Stimulated activated CD8-positive, alpha-beta memory T cell treated with anti-CD3 and anti-CD28 coated beads, Interleukin-4, amount 100 ng/mL, for 4 hours (primary cell): ENCODE measurements at regions not wholly inside any gene's neighbourhood (a gene's known extent, or its start where the extent isn't known, plus 50 kb on each side); places are given as distances from the start of the nearest gene placed in this dataset.

Experiments
- DNase-seq, 2 donors: peaks; one replicate each; pipeline ENCODE4 v3.0.0-alpha.2; 2020; ENCODE audit warnings: low read depth in 2 of 2, low spot score in 1 of 2

DNA sequence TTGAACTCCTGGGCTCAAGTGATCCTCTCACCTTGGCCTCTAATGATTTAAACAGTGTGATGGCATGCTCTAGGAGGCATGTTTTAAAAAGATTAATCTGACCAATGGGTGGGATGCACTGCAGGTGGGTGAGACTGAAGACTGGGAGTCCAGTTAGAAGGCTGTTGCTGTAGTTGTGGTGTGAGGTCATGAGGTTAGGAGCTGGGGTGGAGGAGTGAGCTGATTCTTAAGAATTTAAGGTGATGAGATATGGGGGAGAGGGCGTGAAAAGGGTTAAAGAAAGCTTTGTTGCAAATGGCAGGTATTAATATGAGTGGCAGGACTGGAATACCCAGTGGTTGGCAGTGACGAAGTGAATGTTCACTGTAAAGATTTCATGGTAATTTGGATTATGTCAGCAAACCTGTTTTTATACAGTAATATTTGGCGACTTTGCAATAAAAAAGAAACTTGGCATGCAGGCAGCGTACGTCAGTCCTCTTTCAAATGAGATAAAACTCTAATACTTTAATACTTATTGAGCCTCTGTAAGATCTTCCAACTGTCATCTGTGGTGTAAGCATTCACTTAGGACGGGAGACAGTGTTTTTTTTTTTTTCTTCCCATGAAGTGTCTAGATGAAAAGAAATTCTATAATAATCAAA is 72.8 kb upstream of the MTPN start:
- no peak for DNase-seq

DNA sequence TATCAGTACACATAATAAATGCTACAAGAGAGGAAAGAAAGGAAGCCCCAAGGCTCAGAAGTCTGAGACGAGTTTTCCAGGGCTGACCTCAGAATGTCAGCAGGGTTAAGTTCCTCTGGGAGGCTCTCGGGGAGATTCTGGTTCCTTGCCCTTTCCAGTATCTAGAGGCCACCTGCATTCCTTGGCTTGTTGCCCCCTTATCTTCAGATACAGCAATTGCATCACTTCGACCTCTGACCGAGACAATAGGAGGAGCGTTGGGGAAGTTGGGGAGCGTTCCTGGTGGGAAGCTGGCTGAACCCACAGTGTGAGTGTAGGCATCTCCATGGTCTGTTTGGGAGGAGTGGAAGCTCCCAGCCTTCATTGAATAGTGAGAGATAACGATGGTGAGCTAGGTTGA is 72.0 kb upstream of the MTPN start:
- no peak for DNase-seq

DNA sequence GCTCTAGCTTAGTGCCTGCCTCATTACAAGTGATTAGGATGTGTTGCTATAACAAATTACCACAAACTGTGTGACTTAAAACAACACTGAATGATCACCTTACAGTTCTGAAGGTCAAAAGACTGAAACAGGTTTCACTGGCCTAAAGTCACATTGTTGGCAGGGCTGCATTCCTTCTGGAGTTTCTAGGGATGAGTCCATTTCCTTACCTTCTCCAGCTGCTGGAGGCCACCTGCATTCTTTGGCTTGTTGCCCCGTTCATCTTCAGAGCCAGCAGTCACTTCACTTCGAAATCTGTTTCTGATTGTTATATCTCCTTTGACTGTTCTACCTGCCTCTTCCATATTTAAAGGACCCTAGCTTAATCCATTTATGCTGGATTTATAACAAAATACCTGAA is 69.4 kb upstream of the MTPN start:
- DNase-seq, result no peak

DNA sequence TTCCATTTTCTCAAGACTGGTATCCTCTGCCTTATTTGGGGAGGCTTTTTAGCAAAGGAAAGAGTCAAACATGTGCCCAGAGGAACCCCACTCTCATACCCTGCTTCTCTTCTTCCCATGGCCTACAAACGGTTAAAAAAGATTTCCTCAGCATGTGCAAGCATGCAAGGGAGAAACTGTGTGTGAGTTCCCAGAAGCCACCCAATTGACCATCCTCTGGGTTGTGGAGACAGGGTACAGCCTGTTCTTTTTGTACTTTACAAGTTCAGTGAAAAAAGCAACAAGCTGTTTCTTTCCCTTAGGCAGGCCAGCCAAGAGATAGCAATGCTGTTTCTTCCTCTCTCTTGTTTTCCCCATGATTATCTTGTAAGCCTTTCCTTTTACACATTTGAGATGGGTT is 68.8 kb upstream of the MTPN start:
- DNase-seq, result no peak

DNA sequence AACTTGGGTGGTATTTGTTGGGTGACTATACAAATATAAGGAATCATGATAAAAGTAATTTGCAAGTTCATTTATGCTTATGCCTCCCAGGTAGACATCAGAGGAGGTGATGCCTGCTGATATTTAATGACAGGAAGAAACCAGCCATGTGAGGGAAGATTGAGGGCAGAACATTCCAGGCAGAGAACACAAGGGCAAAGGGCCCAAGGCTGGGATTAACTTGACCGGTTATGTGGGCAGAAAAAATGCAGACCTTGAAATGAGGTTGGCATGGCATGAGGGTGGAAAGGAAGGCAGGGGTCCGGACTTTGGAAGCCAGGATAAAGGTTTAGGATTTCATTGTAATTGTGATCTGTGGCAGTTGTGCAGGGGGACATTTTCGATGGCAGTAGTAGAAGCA is 68.0 kb upstream of the MTPN start:
- DNase-seq, result no peak

DNA sequence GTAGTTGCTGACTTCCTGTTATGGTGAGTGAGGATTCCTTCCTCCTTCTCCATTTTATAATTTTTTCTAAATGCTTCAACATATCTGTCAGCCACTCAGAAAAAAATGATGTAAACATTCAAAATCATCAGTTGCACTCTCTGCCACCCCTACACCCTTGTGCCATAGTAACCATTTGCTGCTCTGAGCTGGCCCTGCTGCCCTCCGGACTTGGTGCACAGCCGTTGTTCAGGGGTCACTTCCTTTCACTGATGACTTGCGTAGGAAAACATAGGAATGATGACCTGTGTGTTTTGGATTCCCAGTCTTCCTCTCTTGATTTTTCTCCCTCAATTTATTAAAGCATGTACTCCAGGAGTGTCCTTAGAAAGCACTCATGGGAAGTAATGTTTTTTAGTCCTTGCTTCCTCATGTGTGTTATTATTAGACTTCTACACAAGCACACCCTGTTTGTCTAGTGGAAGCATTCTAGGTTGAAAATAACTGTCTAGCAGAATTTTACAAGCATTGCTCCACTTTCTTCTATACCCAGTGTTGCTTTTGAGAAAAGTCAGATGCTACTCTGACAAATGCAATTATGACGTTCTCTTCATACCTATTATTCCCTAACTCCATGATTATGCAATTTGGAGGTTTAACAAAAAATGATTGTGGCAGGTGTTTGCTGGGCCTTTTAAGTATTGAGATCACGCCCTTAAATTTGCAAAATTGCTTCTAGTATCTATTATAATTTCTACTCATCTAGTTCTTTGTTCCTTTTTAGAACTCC is 62.6 kb upstream of the MTPN start:
- no peak for DNase-seq

DNA sequence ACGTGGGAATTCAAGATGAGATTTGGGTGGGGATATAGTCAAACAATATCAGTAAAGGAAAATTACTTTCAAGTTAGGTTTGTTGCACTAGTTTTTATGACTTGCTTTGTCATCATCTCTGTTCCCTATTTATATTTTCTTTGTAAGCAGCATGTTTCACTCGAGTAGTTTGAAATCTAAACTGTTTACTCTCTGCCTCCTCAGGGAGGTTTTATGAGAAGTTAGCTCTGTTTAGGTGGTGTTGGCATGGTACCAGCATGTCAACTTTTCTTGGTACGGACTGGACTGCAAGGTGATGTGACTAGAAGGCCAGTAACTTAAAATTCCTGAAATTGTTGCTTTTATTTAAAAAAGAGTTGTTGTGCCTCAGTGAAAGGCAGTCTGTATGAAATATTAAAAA is 59.2 kb upstream of the MTPN start:
- DNase-seq, result no peak

DNA sequence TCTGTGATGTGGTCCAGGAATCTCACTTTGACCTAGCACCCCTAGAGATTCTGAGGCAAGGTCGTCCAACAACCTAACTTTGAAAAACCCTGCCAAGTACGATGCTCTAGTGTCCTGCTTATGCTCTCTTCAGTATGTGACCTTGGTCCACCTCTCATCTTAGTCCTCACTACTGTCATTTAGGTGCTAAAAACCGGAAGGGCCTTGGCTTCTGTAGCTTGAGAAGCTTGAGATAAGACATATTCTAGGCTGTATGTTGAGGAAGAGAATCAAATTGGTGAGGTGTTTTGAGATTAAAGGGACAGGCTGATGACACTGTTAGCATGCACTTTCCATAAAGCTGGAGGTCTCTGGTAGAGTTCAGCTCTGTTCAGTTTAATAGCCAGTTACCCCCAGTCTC is 57.0 kb upstream of the MTPN start:
- DNase-seq, result no peak

DNA sequence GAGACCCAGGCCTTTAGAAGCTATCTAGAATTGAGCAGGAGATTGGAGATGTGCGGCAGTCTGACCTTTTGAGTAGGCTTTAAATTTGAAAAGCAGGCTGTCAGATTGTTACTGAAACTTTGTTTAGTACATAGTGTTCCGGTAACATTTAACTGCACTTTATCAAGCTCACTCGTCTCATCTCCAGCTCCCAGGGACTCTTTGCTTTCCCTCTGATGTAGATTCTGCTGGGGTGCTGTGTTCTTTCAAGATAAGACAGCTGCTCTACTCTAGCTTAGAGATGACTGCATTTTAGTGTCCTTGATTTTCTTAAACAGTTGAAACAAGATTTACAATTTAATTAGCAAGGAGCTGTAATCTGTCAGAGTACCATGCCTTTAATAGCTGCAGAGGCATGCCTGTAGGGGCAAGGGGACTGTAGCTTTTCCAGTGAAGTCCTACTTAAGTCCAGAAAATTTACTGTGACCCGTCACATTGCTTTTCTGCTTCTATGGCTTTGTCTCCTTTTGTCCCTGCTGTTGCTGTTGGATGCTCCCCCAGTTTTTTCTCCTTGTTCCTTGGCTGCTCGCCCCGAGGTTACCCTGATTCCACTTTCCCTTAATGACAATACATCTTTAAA is 56.4 kb upstream of the MTPN start:
- no peak for DNase-seq

DNA sequence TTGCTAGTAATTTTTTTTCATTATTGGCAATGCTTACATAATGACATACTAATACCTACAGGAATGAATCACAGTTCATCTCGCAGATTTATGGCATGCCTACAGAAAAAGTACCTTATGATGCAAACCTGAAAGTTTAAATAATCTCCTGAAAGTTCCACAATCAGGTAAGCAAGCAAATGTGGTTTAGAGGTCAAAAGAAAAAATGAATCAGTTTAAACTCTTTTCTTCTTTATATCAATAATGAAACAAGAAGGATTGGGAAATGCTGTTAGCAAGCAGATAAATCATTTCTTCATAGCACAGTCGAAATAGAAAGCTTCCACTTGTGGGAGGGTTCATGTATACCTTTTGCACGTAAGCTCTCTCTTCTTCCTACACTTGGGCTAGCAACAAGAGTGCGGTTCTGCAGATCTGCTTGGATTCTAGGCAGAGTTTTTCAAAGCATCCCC is 53.7 kb upstream of the MTPN start:
- DNase-seq, result no peak

DNA sequence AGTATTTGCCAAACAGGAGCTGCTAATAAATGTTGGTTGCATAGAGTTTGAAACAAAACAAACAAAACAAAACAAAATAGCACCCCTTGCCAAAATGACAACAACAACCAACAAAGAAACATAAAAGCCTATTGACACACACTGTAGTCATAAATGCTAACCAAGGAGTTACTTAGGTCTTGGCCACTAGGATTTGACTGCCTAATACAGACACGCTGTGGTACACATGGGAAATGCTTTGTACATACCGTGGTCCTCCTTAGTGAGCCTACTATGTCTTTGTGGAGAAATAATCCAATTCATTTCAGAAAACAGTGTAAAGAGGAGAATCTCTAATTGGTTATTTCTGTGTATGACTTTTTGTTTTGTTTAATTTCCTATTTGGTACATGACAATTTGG is 53.2 kb upstream of the MTPN start:
- no peak for DNase-seq

DNA sequence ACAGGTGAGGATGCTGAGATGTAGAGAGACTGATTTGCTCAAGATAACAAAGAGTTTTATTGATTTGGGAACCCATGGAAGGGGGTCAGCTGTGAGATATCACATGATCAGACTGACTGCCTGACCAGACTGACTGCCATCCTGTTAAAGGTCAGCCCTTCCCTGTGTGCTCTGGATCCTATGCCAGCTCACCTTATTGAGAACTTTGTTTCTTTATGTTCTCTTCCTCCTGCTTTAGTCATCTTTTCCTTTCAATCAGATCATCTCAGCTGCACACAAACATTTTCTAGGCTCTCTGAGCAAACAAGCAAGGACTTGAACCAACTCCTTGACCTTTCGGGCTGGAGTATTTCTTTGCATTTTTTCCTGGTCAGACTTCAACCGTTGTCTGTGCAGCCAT is 50.0 kb upstream of the MTPN start:
- no peak for DNase-seq
